ENCODE measurements at regions not wholly inside any gene's neighbourhood (a gene's known extent, or its start where the extent isn't known, plus 50 kb on each side); places are given as distances from the start of the nearest gene placed in this dataset.
"Not testable (repeated sequence)": the region's sequence is repeated elsewhere in the genome, so short reads cannot be mapped to it uniquely, and the experiment has no call there.

- no peak for DNase-seq (ENCODE audit: extremely low spot score in 2 of 2)
- no peak overlapping the region for H3K27ac ChIP-seq
- H3K4me1 ChIP-seq, result peaks cover 9% of the 10 kb centered on the region
- intact Hi-C loops (cut with DNase I), result no loop called here
- no peaks in the 10 kb centered on the region for H3K9me3 ChIP-seq
- H3K27me3 ChIP-seq, result no peaks in the 10 kb centered on the region
- no peaks in the 10 kb centered on the region for H3K36me3 ChIP-seq
- TF ChIP-seq CTCF (IDR thresholded peaks at IDR 0.05) (no peak), POLR2A (IDR thresholded peaks at IDR 0.05) (no peak), POLR2AphosphoS5 (IDR thresholded peaks at IDR 0.05; ENCODE audit: insufficient read depth in 1 of 2, low read depth in 1 of 2) (no peak)
- no peak overlapping the region for H3K4me3 ChIP-seq
Observed at GRCh38 chr17:12227547-12227946, 206.9 kb downstream of the MAP2K4 start.

GRCh38 chr17:12229335-12229734, 208.7 kb downstream of the MAP2K4 start:
- Histone ChIP-seq H3K9me3 (no peaks in the 10 kb centered on the region), H3K27me3 (no peaks in the 10 kb centered on the region), H3K27ac (no peak overlapping the region), H3K4me3 (no peak overlapping the region), H3K4me1 (peaks cover 9% of the 10 kb centered on the region), H3K36me3 (no peaks in the 10 kb centered on the region)
- no peak for DNase-seq (ENCODE audit: extremely low spot score in 2 of 2)
- intact Hi-C loops (cut with DNase I), result no loop called here
- TF ChIP-seq POLR2AphosphoS5 (IDR thresholded peaks at IDR 0.05; ENCODE audit: insufficient read depth in 1 of 2, low read depth in 1 of 2) (no peak), POLR2A (IDR thresholded peaks at IDR 0.05) (no peak), CTCF (IDR thresholded peaks at IDR 0.05) (no peak)

DNA sequence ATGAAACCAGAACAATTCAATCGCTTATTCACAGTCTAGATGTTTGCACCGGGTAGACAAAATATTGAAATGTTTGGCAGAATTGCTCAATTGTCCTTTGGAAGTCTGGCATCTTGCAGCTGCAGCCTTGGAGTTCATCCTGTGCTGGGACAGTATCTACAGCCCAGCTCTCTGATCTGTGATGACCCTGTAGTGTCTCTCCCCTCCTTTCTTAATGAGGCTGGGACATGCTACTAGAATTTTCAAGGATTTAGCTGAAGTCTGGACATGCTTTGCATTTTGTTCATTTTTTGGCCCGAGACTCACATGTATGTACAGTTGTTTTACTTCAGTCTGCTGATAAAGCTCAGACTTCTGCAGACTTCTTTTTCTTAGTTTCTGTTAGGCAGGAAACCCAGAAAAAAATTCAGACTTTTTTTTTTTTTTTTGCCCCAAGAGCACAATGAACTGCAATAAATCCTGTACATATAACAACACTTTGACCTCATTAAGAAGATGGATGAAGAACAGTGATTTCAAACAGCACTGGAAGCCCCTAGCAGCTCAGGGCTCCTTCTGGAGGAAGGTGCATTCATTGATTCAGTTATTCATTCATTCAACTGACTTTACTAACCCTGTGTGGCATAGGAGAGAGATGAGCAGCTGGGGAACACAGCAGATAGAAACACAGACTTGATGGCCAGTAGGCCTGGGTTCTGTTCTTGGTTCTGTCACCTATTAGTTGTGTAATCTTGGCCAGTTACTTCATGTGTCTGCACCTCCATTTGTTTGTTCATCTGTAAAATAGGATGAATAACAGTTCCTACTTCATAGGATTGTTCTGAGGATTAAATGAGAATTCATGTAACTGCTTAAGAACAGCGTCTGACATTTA, 210.0 kb downstream of the MAP2K4 start:
- peaks cover 9% of the 10 kb centered on the region for H3K4me1 ChIP-seq

DNA sequence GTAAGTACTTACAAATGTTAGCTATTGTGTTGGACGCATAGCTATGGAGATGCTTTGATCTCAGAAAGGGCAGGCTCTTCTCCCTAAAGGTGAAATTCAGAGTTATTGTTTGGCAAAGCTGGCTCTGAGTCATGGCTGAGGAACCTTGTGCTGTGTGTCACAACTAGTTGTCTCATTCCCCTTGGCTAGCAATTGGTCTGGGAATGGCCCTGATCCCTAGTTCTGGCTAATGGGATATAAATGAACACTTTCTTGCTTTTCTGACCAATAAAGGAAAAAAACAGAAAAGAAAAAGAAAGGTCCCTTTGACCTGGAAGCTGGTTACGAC, 210.6 kb downstream of the MAP2K4 start:
- TF ChIP-seq POLR2AphosphoS5 (IDR thresholded peaks at IDR 0.05; ENCODE audit: insufficient read depth in 1 of 2, low read depth in 1 of 2) (no peak), CTCF (IDR thresholded peaks at IDR 0.05) (no peak), POLR2A (IDR thresholded peaks at IDR 0.05) (no peak)
- no peak for DNase-seq (ENCODE audit: extremely low spot score in 2 of 2)
- Histone ChIP-seq H3K9me3 (no peaks in the 10 kb centered on the region), H3K27ac (no peak overlapping the region), H3K27me3 (no peaks in the 10 kb centered on the region), H3K36me3 (no peaks in the 10 kb centered on the region), H3K4me1 (peaks cover 9% of the 10 kb centered on the region), H3K4me3 (no peak overlapping the region)
- intact Hi-C loops (cut with DNase I), result no loop called here

More for the DNA sequence above, 210.0 kb downstream of the MAP2K4 start:
- Histone ChIP-seq H3K9me3 (no peaks in the 10 kb centered on the region), H3K4me3 (no peak overlapping the region), H3K27me3 (no peaks in the 10 kb centered on the region), H3K36me3 (no peaks in the 10 kb centered on the region), H3K27ac (no peak overlapping the region)
- intact Hi-C loops (cut with DNase I), result no loop called here
- no peak for DNase-seq (ENCODE audit: extremely low spot score in 2 of 2)
- TF ChIP-seq POLR2AphosphoS5 (IDR thresholded peaks at IDR 0.05; ENCODE audit: insufficient read depth in 1 of 2, low read depth in 1 of 2), result no peak
- no peak for TF ChIP-seq CTCF (IDR thresholded peaks at IDR 0.05)
- TF ChIP-seq POLR2A (IDR thresholded peaks at IDR 0.05), result no peak

- H3K36me3 ChIP-seq; H3K4me3 ChIP-seq; H3K9me3 ChIP-seq; DNase-seq (ENCODE audit: extremely low spot score in 2 of 2); H3K27me3 ChIP-seq; H3K4me1 ChIP-seq; H3K27ac ChIP-seq; intact Hi-C loops (cut with DNase I): not testable (repeated sequence)
Observed at GRCh38 chr17:12239021-12239420, 218.3 kb downstream of the MAP2K4 start.
